ENCODE measurements at regions not wholly inside any gene's neighbourhood (a gene's known extent, or its start where the extent isn't known, plus 50 kb on each side); places are given as distances from the start of the nearest gene placed in this dataset.

- H4K20me1 ChIP-seq (ENCODE audit: insufficient read depth, low read length) = no peaks in the 10 kb centered on the region
- Mint-ChIP-seq H3K36me3 (no peaks in the 10 kb centered on the region), H3K4me1 (no peaks in the 10 kb centered on the region), H3K9me3 (peaks cover 5 to 15% (median 7%) of the 10 kb centered on the region in 7 donors), H3K27ac (no peak overlapping the region), H3K27me3 (ENCODE audit: low read depth in 3 of 3) (peaks cover 0 to 3% (median 3%) of the 10 kb centered on the region in 3 donors), H3K4me3 (no peak overlapping the region)
- intact Hi-C loops (cut with micrococcal nuclease) = no loop called here
- H3K4me2 ChIP-seq (replicated peaks; ENCODE audit: extremely low read depth, low read length, poor library complexity, severe bottlenecking) = no peak overlapping the region
- H3K9ac ChIP-seq (ENCODE audit: insufficient read depth, low read length, poor library complexity, severe bottlenecking) = no peak overlapping the region
- no peaks in the 10 kb centered on the region for H3K27me3 ChIP-seq (ENCODE audit: control insufficient read depth in 2 of 2, insufficient read depth in 2 of 2, low read length in 2 of 2)
- no peaks in the 10 kb centered on the region for H3K79me2 ChIP-seq (ENCODE audit: insufficient read depth, low read length)
- no peaks in the 10 kb centered on the region for H3K4me1 ChIP-seq (ENCODE audit: control insufficient read depth in 1 of 2, insufficient read depth in 2 of 2, low read length in 2 of 2)
- DNase-seq = no peak
- no peaks in the 10 kb centered on the region for H3K9me3 ChIP-seq (replicated peaks in 1 of 2; ENCODE audit: control insufficient read depth in 1 of 2, insufficient read depth in 1 of 2, low read length in 2 of 2)
- no peaks in the 10 kb centered on the region for H3K36me3 ChIP-seq (replicated peaks in 1 of 2; ENCODE audit: control insufficient read depth in 1 of 2, insufficient read depth in 2 of 2, low read length in 2 of 2)
- H3K27ac ChIP-seq (ENCODE audit: low read depth in 1 of 2, low read length in 2 of 2) = no peak overlapping the region
- no peak overlapping the region for H3K4me3 ChIP-seq (replicated peaks in 1 of 3; ENCODE audit: low read depth in 2 of 3, low read length in 3 of 3)
- H2AFZ ChIP-seq (ENCODE audit: insufficient read depth, low read depth, low read length, poor library complexity, severe bottlenecking) = no peak overlapping the region
- no peak for TF ChIP-seq CTCF (IDR thresholded peaks at IDR 0.05)
Measured at GRCh38 chr5:53389093-53389492, 91.3 kb upstream of the FST start.

GRCh38 chr5:53392073-53392472, 88.4 kb upstream of the FST start:
- intact Hi-C loops (cut with micrococcal nuclease) = no loop called here

More at GRCh38 chr5:53392073-53392472, 88.4 kb upstream of the FST start:
- no peaks in the 10 kb centered on the region for H4K20me1 ChIP-seq (ENCODE audit: insufficient read depth, low read length)
- no peaks in the 10 kb centered on the region for H3K27me3 ChIP-seq (ENCODE audit: control insufficient read depth in 2 of 2, insufficient read depth in 2 of 2, low read length in 2 of 2)
- no peak for DNase-seq
- no peak for TF ChIP-seq CTCF (IDR thresholded peaks at IDR 0.05)
- H3K9me3 ChIP-seq (replicated peaks in 1 of 2; ENCODE audit: control insufficient read depth in 1 of 2, insufficient read depth in 1 of 2, low read length in 2 of 2) = no peaks in the 10 kb centered on the region
- H3K36me3 Mint-ChIP-seq = no peaks in the 10 kb centered on the region
- H3K4me3 ChIP-seq (replicated peaks in 1 of 3; ENCODE audit: low read depth in 2 of 3, low read length in 3 of 3) = no peak overlapping the region
- peaks cover 0 to 3% (median 3%) of the 10 kb centered on the region in 3 donors for H3K27me3 Mint-ChIP-seq (ENCODE audit: low read depth in 3 of 3)
- H3K4me3 Mint-ChIP-seq = no peak overlapping the region
- H3K4me1 Mint-ChIP-seq = no peaks in the 10 kb centered on the region
- no peak overlapping the region for H2AFZ ChIP-seq (ENCODE audit: insufficient read depth, low read depth, low read length, poor library complexity, severe bottlenecking)
- H3K27ac ChIP-seq (ENCODE audit: low read depth in 1 of 2, low read length in 2 of 2) = no peak overlapping the region
- no peaks in the 10 kb centered on the region for H3K36me3 ChIP-seq (replicated peaks in 1 of 2; ENCODE audit: control insufficient read depth in 1 of 2, insufficient read depth in 2 of 2, low read length in 2 of 2)
- no CpG with 5 or more reads among the region's 2 CpGs for WGBS (ENCODE audit: insufficient coverage)
- H3K4me1 ChIP-seq (ENCODE audit: control insufficient read depth in 1 of 2, insufficient read depth in 2 of 2, low read length in 2 of 2) = no peaks in the 10 kb centered on the region
- H3K27ac Mint-ChIP-seq = no peak overlapping the region
- no peak overlapping the region for H3K9ac ChIP-seq (ENCODE audit: insufficient read depth, low read length, poor library complexity, severe bottlenecking)
- H3K4me2 ChIP-seq (replicated peaks; ENCODE audit: extremely low read depth, low read length, poor library complexity, severe bottlenecking) = no peak overlapping the region
- peaks cover 4 to 15% (median 9%) of the 10 kb centered on the region in 7 donors for H3K9me3 Mint-ChIP-seq
- H3K79me2 ChIP-seq (ENCODE audit: insufficient read depth, low read length) = no peaks in the 10 kb centered on the region

Data from CD14-positive monocyte (primary cell).